A549 (cell line): ENCODE measurements at regions not wholly inside any gene's neighbourhood (a gene's known extent, or its start where the extent isn't known, plus 50 kb on each side); places are given as distances from the start of the nearest gene placed in this dataset.

Experiments
- ATAC-seq, 2 experiments: fragments of 200-7000 bp in 1 of 2; fragments of >200 bp in 1 of 2; cut with Nextera tagmentation in 1 of 2; cut with Tn5 transposase in 1 of 2; 3 replicates each; pipeline versions ENCODE4 v1.8.0 to v1.9.1; 2018 to 2020; ENCODE audit warnings: mild to moderate bottlenecking in 1 of 2, moderate library complexity in 1 of 2
- CTCF ChIA-PET: fragments of 300-600 bp; sonication (Branson Sonifier 250); formaldehyde crosslinking; extraction: SDS; loops from one replicate; lab custom pipeline; 2021; ENCODE audit warnings: antibody characterized with exemption, inconsistent platforms; lab: Yijun Ruan, JAX
- POLR2A ChIA-PET: fragments of 350-600 bp; formaldehyde crosslinking; extraction: SDS; loops from one replicate; lab custom pipeline; 2021; ENCODE audit warnings: antibody characterized with exemption, inconsistent platforms; lab: Yijun Ruan, JAX
- DNase-seq, 2 experiments: peaks; one replicate each; pipeline versions ENCODE4 v3.0.0 to v3.0.0-alpha.2; 2011 to 2016; ENCODE audit warnings: low read depth in 1 of 2, low spot score in 1 of 2
- FAIRE-seq: peaks from 2 replicates; lab custom pipeline; 2011; peaks lifted over from hg19 to GRCh38; lab: Jason Lieb, UNC
- H3K27ac ChIP-seq, 2 experiments: fragments of >200 bp; sonication (Bioruptor Twin); formaldehyde crosslinking; 3 replicates each; pipeline ENCODE4 v1.5.1; 2016 to 2017
- H3K4me1 ChIP-seq: fragments of >200 bp; sonication (Bioruptor Twin); formaldehyde crosslinking; 3 replicates; pipeline ENCODE4 v1.6.1; 2016
- H3K4me2 ChIP-seq: fragments of >200 bp; sonication (Bioruptor Twin); formaldehyde crosslinking; 3 replicates; pipeline ENCODE4 v1.6.1; 2016
- H3K4me3 ChIP-seq: fragments of >200 bp; sonication (Bioruptor Twin); formaldehyde crosslinking; 3 replicates; pipeline ENCODE4 v1.5.1; 2016
- H3K9me3 ChIP-seq: fragments of >200 bp; sonication (Bioruptor Twin); formaldehyde crosslinking; 3 replicates; pipeline ENCODE4 v1.6.1; 2016
- CBX8 ChIP-seq: fragments of 200-600 bp; sonication (generic); IDR thresholded peaks from 2 replicates; pipeline ENCODE4 v1.6.1; 2016
- E2F6 ChIP-seq: IDR thresholded peaks from 2 replicates; pipeline ENCODE4 v1.6.1; 2012; ENCODE audit warnings: low read depth, borderline replicate concordance
- EP300 ChIP-seq, 2 experiments: fragments of >200 bp; sonication (Bioruptor Twin); formaldehyde crosslinking; IDR thresholded peaks; 2 replicates in 1 of 2; 3 replicates in 1 of 2; pipeline ENCODE4 v1.6.1; 2016 to 2017
- ESRRA ChIP-seq: fragments of 150-350 bp; IDR thresholded peaks from 2 replicates; pipeline ENCODE4 v1.6.1; 2014; ENCODE audit warnings: mild to moderate bottlenecking, low read length, borderline replicate concordance
- FOSL2 ChIP-seq, 2 experiments: fragments of 450-650 bp in 1 of 2; fragments of >200 bp in 1 of 2; sonication (Bioruptor Twin) in 1 of 2; formaldehyde crosslinking; IDR thresholded peaks; 2 replicates each; pipeline versions ENCODE4 v1.5.0 to v1.6.1; 2016 to 2020; ENCODE audit warnings: mild to moderate bottlenecking in 1 of 2, moderate library complexity in 1 of 2
- FOXS1 ChIP-seq: fragments of 250-450 bp; sonication (Bioruptor Pico); IDR thresholded peaks from 2 replicates; pipeline ENCODE4 v1.5.0; 2020; ENCODE audit warnings: mild to moderate bottlenecking, moderate library complexity
- GATA3 ChIP-seq: IDR thresholded peaks from 2 replicates; pipeline ENCODE4 v1.6.1; 2012; ENCODE audit warnings: borderline replicate concordance
- HDAC2 ChIP-seq: fragments of 200-600 bp; sonication (generic); IDR thresholded peaks from 2 replicates; pipeline ENCODE4 v1.6.1; 2016
- JUN ChIP-seq, 2 experiments: fragments of >200 bp; sonication (Bioruptor Twin); formaldehyde crosslinking; IDR thresholded peaks; 2 replicates in 1 of 2; 3 replicates in 1 of 2; pipeline ENCODE4 v1.6.1; 2016 to 2017
- KDM5A ChIP-seq: fragments of 200-600 bp; sonication (generic); IDR thresholded peaks from 2 replicates; pipeline ENCODE4 v1.6.1; 2016; ENCODE audit warnings: antibody characterized with exemption, mild to moderate bottlenecking
- MAFK ChIP-seq: fragments of 450-650 bp; IDR thresholded peaks from 2 replicates; pipeline ENCODE4 v1.6.1; 2014; ENCODE audit not compliant: partially characterized antibody
- MAX ChIP-seq: IDR thresholded peaks from 2 replicates; pipeline ENCODE4 v1.6.1; 2012
- MAZ ChIP-seq: fragments of 150-350 bp; IDR thresholded peaks from 2 replicates; pipeline ENCODE4 v1.6.1; 2014; ENCODE audit warnings: antibody characterized with exemption, low read depth, low read length, borderline replicate concordance
- PHF8 ChIP-seq: fragments of 200-600 bp; sonication (generic); IDR thresholded peaks from 2 replicates; pipeline ENCODE4 v1.6.1; 2016; ENCODE audit warnings: low read depth, mild to moderate bottlenecking, antibody characterized with exemption, moderate library complexity, borderline replicate concordance
- POLR2A ChIP-seq: IDR thresholded peaks from 2 replicates; pipeline ENCODE4 v1.6.1; 2012; ENCODE audit warnings: mild to moderate bottlenecking, low read length
- POLR2AphosphoS2 ChIP-seq: conservative IDR thresholded peaks from 2 replicates; pipeline ENCODE4 v1.6.1; 2012; ENCODE audit warnings: low read length, improper control_type of control experiment, inconsistent platforms
- RARB ChIP-seq: fragments of 250-450 bp; sonication (Bioruptor Pico); IDR thresholded peaks from 2 replicates; pipeline ENCODE4 v1.8.0; 2021; ENCODE audit warnings: mild to moderate bottlenecking, moderate library complexity
- SMC3 ChIP-seq: fragments of >200 bp; sonication (Bioruptor Twin); formaldehyde crosslinking; IDR thresholded peaks from 3 replicates; pipeline ENCODE4 v1.6.1; 2018; ENCODE audit warnings: inconsistent platforms
- SREBF2 ChIP-seq: fragments of 450-650 bp; IDR thresholded peaks from 2 replicates; pipeline ENCODE4 v1.6.1; 2014; ENCODE audit warnings: mild to moderate bottlenecking, moderate library complexity
- TFCP2L1 ChIP-seq: fragments of 250-450 bp; sonication (Bioruptor Pico); IDR thresholded peaks from 2 replicates; pipeline ENCODE4 v1.5.0; 2021; ENCODE audit warnings: mild to moderate bottlenecking
- TP53 ChIP-seq: fragments of 250-450 bp; sonication (Bioruptor Pico); IDR thresholded peaks from 2 replicates; pipeline ENCODE4 v1.5.0; 2021; ENCODE audit warnings: mild to moderate bottlenecking, moderate library complexity
- ZC3H11A ChIP-seq: fragments of 450-650 bp; IDR thresholded peaks from 2 replicates; pipeline ENCODE4 v1.6.1; 2014; ENCODE audit warnings: antibody characterized with exemption, mild to moderate bottlenecking
- ZNF302 ChIP-seq: fragments of 250-450 bp; sonication (Bioruptor Pico); IDR thresholded peaks from 2 replicates; pipeline ENCODE4 v1.9.0; 2021; ENCODE audit warnings: inconsistent platforms, mild to moderate bottlenecking, moderate library complexity
- ZSCAN20 ChIP-seq: fragments of 250-450 bp; sonication (Bioruptor Pico); IDR thresholded peaks from 2 replicates; pipeline ENCODE4 v1.8.0; 2022; ENCODE audit warnings: mild to moderate bottlenecking, moderate library complexity
- WGBS: methylation state at CpG from one replicate; pipeline ENCODE4 v1.1.6; 2017; ENCODE audit errors: missing lambda C conversion rate; 5-methylcytosine and 5-hydroxymethylcytosine counted together
- TF ChIP-seq, protein P1 (sequence below): fragments of >200 bp; sonication (Bioruptor Twin); formaldehyde crosslinking; IDR thresholded peaks from 3 replicates; pipeline ENCODE4 v1.5.1; 2016
- TF ChIP-seq, protein P2 (sequence below): fragments of 250-450 bp; sonication (Bioruptor Pico); IDR thresholded peaks from 2 replicates; pipeline ENCODE4 v1.5.0; 2021; ENCODE audit warnings: mild to moderate bottlenecking, moderate library complexity, borderline replicate concordance

GRCh38 chr12:125487336-125487735, 422.1 kb downstream of the AACS start:
- H3K27ac ChIP-seq, result no peak overlapping the region
- POLR2A ChIA-PET, result no interaction called here
- DNase-seq, result no peak
- H3K4me2 ChIP-seq, result no peak overlapping the region
- TF ChIP-seq ZNF302 (CRISPR knock-in tag), result no peak
- TF ChIP-seq TFCP2L1 (CRISPR knock-in tag), result no peak
- TF ChIP-seq ZSCAN20 (CRISPR knock-in tag), result no peak
- TF ChIP-seq FOSL2 (IDR thresholded peaks at IDR 0.05), result no peak
- TF ChIP-seq FOSL2 (CRISPR knock-in tag; IDR thresholded peaks at IDR 0.05), result no peak
- TF ChIP-seq, protein P1, sequence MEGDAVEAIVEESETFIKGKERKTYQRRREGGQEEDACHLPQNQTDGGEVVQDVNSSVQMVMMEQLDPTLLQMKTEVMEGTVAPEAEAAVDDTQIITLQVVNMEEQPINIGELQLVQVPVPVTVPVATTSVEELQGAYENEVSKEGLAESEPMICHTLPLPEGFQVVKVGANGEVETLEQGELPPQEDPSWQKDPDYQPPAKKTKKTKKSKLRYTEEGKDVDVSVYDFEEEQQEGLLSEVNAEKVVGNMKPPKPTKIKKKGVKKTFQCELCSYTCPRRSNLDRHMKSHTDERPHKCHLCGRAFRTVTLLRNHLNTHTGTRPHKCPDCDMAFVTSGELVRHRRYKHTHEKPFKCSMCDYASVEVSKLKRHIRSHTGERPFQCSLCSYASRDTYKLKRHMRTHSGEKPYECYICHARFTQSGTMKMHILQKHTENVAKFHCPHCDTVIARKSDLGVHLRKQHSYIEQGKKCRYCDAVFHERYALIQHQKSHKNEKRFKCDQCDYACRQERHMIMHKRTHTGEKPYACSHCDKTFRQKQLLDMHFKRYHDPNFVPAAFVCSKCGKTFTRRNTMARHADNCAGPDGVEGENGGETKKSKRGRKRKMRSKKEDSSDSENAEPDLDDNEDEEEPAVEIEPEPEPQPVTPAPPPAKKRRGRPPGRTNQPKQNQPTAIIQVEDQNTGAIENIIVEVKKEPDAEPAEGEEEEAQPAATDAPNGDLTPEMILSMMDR, result no peak
- TF ChIP-seq FOXS1 (CRISPR knock-in tag), result no peak
- TF ChIP-seq, all 56 proteins: peak for 0
- Histone ChIP-seq H3K4me1 (no peaks in the 10 kb centered on the region), H3K4me3 (no peak overlapping the region), H3K9me3 (no peaks in the 10 kb centered on the region)
- FAIRE-seq (no peak), ATAC-seq (no peak)
- WGBS, result 0% methylated on average over 4 of the region's 4 CpGs
- CTCF ChIA-PET, result interaction anchor here (1.0 kb wide), 1 partner anchor 15 kb away, joined by 3 read pairs; no protein-coding TSS in a partner anchor

GRCh38 chr12:125491553-125491952, 426.3 kb downstream of the AACS start:
- DNase-seq (no peak), ATAC-seq (no peak), FAIRE-seq (no peak)
- Histone ChIP-seq H3K27ac (no peak overlapping the region), H3K4me2 (no peak overlapping the region), H3K9me3 (no peaks in the 10 kb centered on the region), H3K4me1 (no peaks in the 10 kb centered on the region), H3K4me3 (no peak overlapping the region)
- TF ChIP-seq HDAC2 (no peak), MAFK (no peak), GATA3 (no peak), MAZ (no peak), SMC3 (no peak), RARB (CRISPR knock-in tag) (no peak), JUN (IDR thresholded peaks at IDR 0.05) (no peak), POLR2AphosphoS2 (no peak), KDM5A (no peak), FOXS1 (CRISPR knock-in tag) (no peak), EP300 (IDR thresholded peaks at IDR 0.05) (no peak), MAX (no peak)
- TF ChIP-seq, protein P2, sequence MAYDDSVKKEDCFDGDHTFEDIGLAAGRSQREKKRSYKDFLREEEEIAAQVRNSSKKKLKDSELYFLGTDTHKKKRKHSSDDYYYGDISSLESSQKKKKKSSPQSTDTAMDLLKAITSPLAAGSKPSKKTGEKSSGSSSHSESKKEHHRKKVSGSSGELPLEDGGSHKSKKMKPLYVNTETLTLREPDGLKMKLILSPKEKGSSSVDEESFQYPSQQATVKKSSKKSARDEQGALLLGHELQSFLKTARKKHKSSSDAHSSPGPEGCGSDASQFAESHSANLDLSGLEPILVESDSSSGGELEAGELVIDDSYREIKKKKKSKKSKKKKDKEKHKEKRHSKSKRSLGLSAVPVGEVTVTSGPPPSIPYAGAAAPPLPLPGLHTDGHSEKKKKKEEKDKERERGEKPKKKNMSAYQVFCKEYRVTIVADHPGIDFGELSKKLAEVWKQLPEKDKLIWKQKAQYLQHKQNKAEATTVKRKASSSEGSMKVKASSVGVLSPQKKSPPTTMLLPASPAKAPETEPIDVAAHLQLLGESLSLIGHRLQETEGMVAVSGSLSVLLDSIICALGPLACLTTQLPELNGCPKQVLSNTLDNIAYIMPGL (CRISPR knock-in tag), result no peak
- WGBS, result 23% methylated on average over 5 of the region's 7 CpGs
- ChIA-PET POLR2A (no interaction called here), CTCF (no interaction called here)

DNA sequence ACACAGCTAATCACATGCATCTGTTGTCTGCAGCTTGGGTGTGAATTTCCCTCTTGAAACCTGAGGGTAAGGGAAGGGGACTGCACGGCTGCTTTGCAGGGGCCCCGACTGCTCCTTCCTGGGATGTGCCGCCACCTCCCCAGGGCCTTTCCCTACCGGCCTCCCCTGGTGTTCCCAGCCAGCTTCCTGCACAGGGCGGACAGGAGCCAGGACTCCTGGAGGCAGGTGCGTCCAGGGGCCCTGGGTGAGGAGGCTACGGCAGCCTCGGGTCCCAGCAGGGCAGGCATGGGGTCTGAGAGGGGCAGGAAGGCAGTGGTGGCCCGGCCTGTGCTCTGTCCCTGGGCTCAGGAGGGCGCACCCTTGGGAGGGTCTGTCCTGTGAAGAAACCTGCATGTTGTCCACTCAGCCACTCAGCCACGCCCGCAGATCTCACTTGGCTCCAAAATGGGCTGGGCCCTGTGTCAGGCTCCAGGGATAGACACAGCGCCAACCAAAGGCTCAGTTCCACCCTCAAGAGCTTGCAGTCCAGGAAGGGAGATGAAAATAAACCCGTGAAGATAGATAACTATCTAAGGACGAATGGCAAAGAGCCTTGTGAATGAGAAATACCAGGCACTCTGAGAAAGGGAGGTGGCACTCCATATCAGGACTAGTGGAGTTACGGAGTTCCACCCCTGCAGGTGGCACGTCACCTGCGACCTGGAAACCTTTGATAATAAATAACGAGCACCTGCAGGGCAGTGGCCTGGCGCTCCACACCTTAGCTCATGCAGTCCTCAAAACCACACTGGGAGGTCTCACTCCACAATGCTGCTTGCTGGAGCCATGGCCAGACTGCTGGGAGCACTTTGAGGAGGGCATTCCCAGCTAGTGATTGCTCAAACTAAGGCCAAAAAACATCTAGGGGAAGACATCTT, 427.4 kb downstream of the AACS start:
- no peaks in the 10 kb centered on the region for H3K4me1 ChIP-seq
- ATAC-seq, result peak; percentile 42 to 52; a peak in 3 of 6 replicates
- ChIA-PET POLR2A (no interaction called here), CTCF (no interaction called here)
- TF ChIP-seq POLR2A (no peak), GATA3 (no peak), TFCP2L1 (CRISPR knock-in tag) (no peak), SREBF2 (no peak), ESRRA (no peak), MAFK (no peak), FOXS1 (CRISPR knock-in tag) (no peak), ZC3H11A (no peak), TP53 (CRISPR knock-in tag) (no peak), HDAC2 (no peak), CBX8 (no peak), PHF8 (no peak), E2F6 (no peak), ZNF302 (CRISPR knock-in tag) (no peak)
- WGBS, result 23% methylated on average over 18 of the region's 20 CpGs
- DNase-seq, result no peak
- H3K27ac ChIP-seq, result no peak overlapping the region
- H3K4me2 ChIP-seq, result no peak overlapping the region
- H3K4me3 ChIP-seq, result no peak overlapping the region
- H3K9me3 ChIP-seq, result no peaks in the 10 kb centered on the region
- FAIRE-seq, result no peak
